ENCODE measurements at regions not wholly inside any gene's neighbourhood (a gene's known extent, or its start where the extent isn't known, plus 50 kb on each side); places are given as distances from the start of the nearest gene placed in this dataset.

- TF ChIP-seq ZNF274 (IDR thresholded peaks at IDR 0.05; ENCODE audit: low read depth, low read length) (no peak), SUZ12 (IDR thresholded peaks at IDR 0.05; ENCODE audit: extremely low read depth, insufficient read depth, insufficient read length) (no peak), YY1 (IDR thresholded peaks at IDR 0.05; ENCODE audit: insufficient read depth, insufficient read length) (no peak)
Observed at GRCh38 chr4:187387739-187388138, 607.8 kb upstream of the ZFP42 start.

Measured in NT2/D1 (cell line).